ENCODE measurements at regions not wholly inside any gene's neighbourhood (a gene's known extent, or its start where the extent isn't known, plus 50 kb on each side); places are given as distances from the start of the nearest gene placed in this dataset.
A peak's percentile ranks its signal among the peaks of the same experiment; 100 is the strongest.

- peak overlapping the region in 1 of 3 experiments; percentile 1; a peak in 2 of 7 replicates for H3K27ac Mint-ChIP-seq
- no peak for DNase-seq
- no peak overlapping the region for H3K23ac ChIP-seq (ENCODE audit: insufficient read length, low read depth, low read length)
- H3K4me2 ChIP-seq (ENCODE audit: insufficient read depth, insufficient read length, low read length): no peak overlapping the region
- no peak overlapping the region for H2BK12ac ChIP-seq (ENCODE audit: insufficient read length, low read depth, low read length)
- H3K56ac ChIP-seq (ENCODE audit: insufficient read length, low read depth, low read length): no peak overlapping the region
- peaks cover 3% of the 10 kb centered on the region; the same call in 1 of the 2 replicates for H3K79me2 ChIP-seq (ENCODE audit: insufficient read depth, low read length)
- H4K20me1 ChIP-seq (ENCODE audit: control insufficient read depth, insufficient read depth, insufficient read length): no peaks in the 10 kb centered on the region
- no peak overlapping the region for H3K27ac ChIP-seq (ENCODE audit: insufficient read length, low read depth, low read length)
- H3K9me3 Mint-ChIP-seq: no peaks in the 10 kb centered on the region
- no peaks in the 10 kb centered on the region for H3K23me2 ChIP-seq (ENCODE audit: insufficient read length, low read depth, low read length, poor library complexity, severe bottlenecking)
- H3K36me3 Mint-ChIP-seq (ENCODE audit: insufficient read depth in 1 of 3, low read depth in 3 of 3): peaks cover 4 to 8% (median 8%) of the 10 kb centered on the region in 3 experiments; a peak in 5 of 7 replicates
- peaks cover 24% of the 10 kb centered on the region for H3K27me3 Mint-ChIP-seq (ENCODE audit: low read depth)
- H3K4me1 ChIP-seq (ENCODE audit: insufficient read depth, low read length): peaks cover 5% of the 10 kb centered on the region; the same call in 1 of the 2 replicates
- no peak overlapping the region for H4K8ac ChIP-seq (replicated peaks; ENCODE audit: insufficient read length, low read depth, low read length)
- H2BK120ac ChIP-seq (ENCODE audit: low read depth, low read length, poor library complexity, severe bottlenecking): no peak overlapping the region
- no peak overlapping the region for H2BK5ac ChIP-seq (ENCODE audit: insufficient read length, low read length)
- no peak overlapping the region for H4K91ac ChIP-seq (ENCODE audit: insufficient read length, low read depth, low read length)
- no peak overlapping the region for H2AFZ ChIP-seq (ENCODE audit: low read length)
- no peak overlapping the region for H4K5ac ChIP-seq (ENCODE audit: insufficient read length, low read depth, low read length)
- no peaks in the 10 kb centered on the region for H3K9me3 ChIP-seq (ENCODE audit: control insufficient read depth, low read depth, low read length)
- no CpG with 5 or more reads among the region's 26 CpGs for WGBS (ENCODE audit: extremely low coverage, insufficient read length, low lambda C conversion rate)
- H3K4me1 Mint-ChIP-seq: peaks cover 40 to 61% of the 10 kb centered on the region in 2 experiments
- TF ChIP-seq, protein P1, sequence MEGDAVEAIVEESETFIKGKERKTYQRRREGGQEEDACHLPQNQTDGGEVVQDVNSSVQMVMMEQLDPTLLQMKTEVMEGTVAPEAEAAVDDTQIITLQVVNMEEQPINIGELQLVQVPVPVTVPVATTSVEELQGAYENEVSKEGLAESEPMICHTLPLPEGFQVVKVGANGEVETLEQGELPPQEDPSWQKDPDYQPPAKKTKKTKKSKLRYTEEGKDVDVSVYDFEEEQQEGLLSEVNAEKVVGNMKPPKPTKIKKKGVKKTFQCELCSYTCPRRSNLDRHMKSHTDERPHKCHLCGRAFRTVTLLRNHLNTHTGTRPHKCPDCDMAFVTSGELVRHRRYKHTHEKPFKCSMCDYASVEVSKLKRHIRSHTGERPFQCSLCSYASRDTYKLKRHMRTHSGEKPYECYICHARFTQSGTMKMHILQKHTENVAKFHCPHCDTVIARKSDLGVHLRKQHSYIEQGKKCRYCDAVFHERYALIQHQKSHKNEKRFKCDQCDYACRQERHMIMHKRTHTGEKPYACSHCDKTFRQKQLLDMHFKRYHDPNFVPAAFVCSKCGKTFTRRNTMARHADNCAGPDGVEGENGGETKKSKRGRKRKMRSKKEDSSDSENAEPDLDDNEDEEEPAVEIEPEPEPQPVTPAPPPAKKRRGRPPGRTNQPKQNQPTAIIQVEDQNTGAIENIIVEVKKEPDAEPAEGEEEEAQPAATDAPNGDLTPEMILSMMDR (conservative IDR thresholded peaks at IDR 0.05): no peak
- no peak overlapping the region for H2BK20ac ChIP-seq (ENCODE audit: low read depth, low read length, poor library complexity, severe bottlenecking)
- H3K79me1 ChIP-seq (ENCODE audit: insufficient read depth, low read depth, low read length, poor library complexity, severe bottlenecking): no peaks in the 10 kb centered on the region
- no peak overlapping the region for H3K4ac ChIP-seq (ENCODE audit: low read depth, low read length)
- H3K9ac ChIP-seq (ENCODE audit: extremely low read depth, insufficient read length, low read length): no peak overlapping the region
- H3T11ph ChIP-seq (ENCODE audit: low read length): no peak overlapping the region
- no peak overlapping the region for H3K18ac ChIP-seq (ENCODE audit: insufficient read length, low read depth, low read length)
- no peaks in the 10 kb centered on the region; the same call in 1 of the 2 replicates for H3K27me3 ChIP-seq (ENCODE audit: insufficient read depth, low read length)
- no peak overlapping the region for H3K14ac ChIP-seq (ENCODE audit: insufficient read depth, low read length)
- H2BK15ac ChIP-seq (ENCODE audit: low read depth, low read length): no peak overlapping the region
- no peak overlapping the region for H3K4me3 Mint-ChIP-seq
- H2AK5ac ChIP-seq (ENCODE audit: insufficient read length, low read length): no peak overlapping the region
Observed at GRCh38 chr16:85174871-85175723, 62.8 kb upstream of the CIBAR2 start.

Measured in H9 (cell line).